ENCODE measurements at regions not wholly inside any gene's neighbourhood (a gene's known extent, or its start where the extent isn't known, plus 50 kb on each side); places are given as distances from the start of the nearest gene placed in this dataset.

GRCh38 chr15:69828181-69828828 is 269.4 kb downstream of the TLE3 start:
- intact Hi-C loops (cut with micrococcal nuclease), result no loop called here

More at GRCh38 chr15:69828181-69828828, 269.4 kb downstream of the TLE3 start:
- Histone ChIP-seq H3K79me1 (ENCODE audit: low read depth in 1 of 2, low read length in 2 of 2) (no peaks in the 10 kb centered on the region), H3K4ac (ENCODE audit: low read depth, low read length) (no peak overlapping the region), H3K18ac (ENCODE audit: low read depth, low read length) (no peak overlapping the region), H3K14ac (replicated peaks; ENCODE audit: low read depth, low read length) (no peak overlapping the region), H2AFZ (replicated peaks; ENCODE audit: low read length, poor library complexity) (peak overlapping the region; percentile 24), H3K36me3 (ENCODE audit: control insufficient read depth, insufficient read depth, low read length) (no peaks in the 10 kb centered on the region), H2BK120ac (ENCODE audit: low read depth, low read length) (no peak overlapping the region), H3K9me3 (ENCODE audit: control insufficient read depth, insufficient read depth, low read length) (no peaks in the 10 kb centered on the region), H2BK20ac (ENCODE audit: low read depth, low read length) (no peak overlapping the region), H3K56ac (ENCODE audit: extremely low read depth, insufficient read depth, low read length) (no peak overlapping the region), H3K4me2 (ENCODE audit: low read depth, low read length) (no peak overlapping the region), H2AK9ac (replicated peaks; ENCODE audit: low read depth, low read length, poor library complexity) (no peak overlapping the region), H4K8ac (ENCODE audit: low read depth in 2 of 2, low read length in 2 of 2) (no peak overlapping the region), H3K4me1 (ENCODE audit: control insufficient read depth, insufficient read depth, low read length) (peaks cover 10% of the 10 kb centered on the region), H2BK15ac (ENCODE audit: low read depth, low read length) (no peak overlapping the region), H2AK5ac (ENCODE audit: low read depth, low read length) (no peak overlapping the region), H4K5ac (ENCODE audit: low read depth, low read length) (no peak overlapping the region), H3K23ac (ENCODE audit: low read depth, low read length) (no peak overlapping the region), H3K9ac (ENCODE audit: low read depth, low read length) (no peak overlapping the region), H4K91ac (ENCODE audit: insufficient read depth, low read depth, low read length) (no peak overlapping the region), H3K27me3 (ENCODE audit: control insufficient read depth, insufficient read depth, low read length) (peaks cover 23% of the 10 kb centered on the region), H3K9me1 (ENCODE audit: insufficient read depth, low read length) (peaks cover 5% of the 10 kb centered on the region; the same call in 1 of the 2 replicates), H3K27ac (ENCODE audit: insufficient read depth, low read length) (no peak overlapping the region), H3K4me3 (ENCODE audit: insufficient read depth, low read depth, low read length) (no peak overlapping the region), H2BK5ac (ENCODE audit: low read depth, low read length, poor library complexity, severe bottlenecking) (no peak overlapping the region), H4K20me1 (ENCODE audit: insufficient read depth, low read length) (no peaks in the 10 kb centered on the region)
- WGBS, 2 experiments (ENCODE audit: extremely low coverage in 2 of 2, insufficient read length in 1 of 2), result no CpG with 5 or more reads among the region's 9 CpGs
- dilution Hi-C loops (cut with HindIII; ENCODE audit: low sequenced_read_pairs, unreplicated experiment), result no loop called here
- DNase-seq (no peak), ATAC-seq (ENCODE audit: low read depth) (no peak)
- no TSS peak for BruUV-seq (replicated peaks)
- CTCF ChIA-PET, result no interaction called here
- in situ Hi-C loops (cut with MboI; ENCODE audit: low sequenced_read_pairs), result no loop called here
- no peak for TF ChIP-seq ELK1 (IDR thresholded peaks at IDR 0.05; ENCODE audit: borderline replicate concordance, low read depth, low read length)
- no peak for TF ChIP-seq CTCF (conservative IDR thresholded peaks at IDR 0.05; ENCODE audit: low read depth, low read length)
- TF ChIP-seq SMC3 (IDR thresholded peaks at IDR 0.05; ENCODE audit: low read depth, low read length), result no peak
- no peak for TF ChIP-seq MAZ (IDR thresholded peaks at IDR 0.05; ENCODE audit: borderline replicate concordance, low read depth, low read length)
- TF ChIP-seq POLR2A (IDR thresholded peaks at IDR 0.05; ENCODE audit: low read depth, low read length), result no peak
- no peak for TF ChIP-seq RCOR1 (IDR thresholded peaks at IDR 0.05; ENCODE audit: insufficient replicate concordance, low read length)
- TF ChIP-seq MXI1 (IDR thresholded peaks at IDR 0.05; ENCODE audit: borderline replicate concordance, low read depth, low read length), result no peak
- no peak for TF ChIP-seq USF2 (IDR thresholded peaks at IDR 0.05; ENCODE audit: low read depth, low read length)
- no peak for TF ChIP-seq MAFK (IDR thresholded peaks at IDR 0.05; ENCODE audit: low read depth, low read length)
- no peak for TF ChIP-seq RAD21 (IDR thresholded peaks at IDR 0.05; ENCODE audit: low read length)
- TF ChIP-seq RFX5 (IDR thresholded peaks at IDR 0.05; ENCODE audit: low read depth, low read length), result no peak
- TF ChIP-seq CHD1 (IDR thresholded peaks at IDR 0.05; ENCODE audit: low read depth, low read length), result no peak
- TF ChIP-seq BHLHE40 (IDR thresholded peaks at IDR 0.05; ENCODE audit: low read depth, low read length), result no peak
- POLR2A ChIA-PET (ENCODE audit: unreplicated experiment), result no interaction called here
